Suppressor macrophage treated with lipopolysaccharide for 1 hour (primary cell): ENCODE measurements at regions not wholly inside any gene's neighbourhood (a gene's known extent, or its start where the extent isn't known, plus 50 kb on each side); places are given as distances from the start of the nearest gene placed in this dataset.

Experiments used
- DNase-seq, 3 donors: peaks; one replicate each; pipeline ENCODE4 v3.0.0-alpha.2; 2020 to 2022

DNA sequence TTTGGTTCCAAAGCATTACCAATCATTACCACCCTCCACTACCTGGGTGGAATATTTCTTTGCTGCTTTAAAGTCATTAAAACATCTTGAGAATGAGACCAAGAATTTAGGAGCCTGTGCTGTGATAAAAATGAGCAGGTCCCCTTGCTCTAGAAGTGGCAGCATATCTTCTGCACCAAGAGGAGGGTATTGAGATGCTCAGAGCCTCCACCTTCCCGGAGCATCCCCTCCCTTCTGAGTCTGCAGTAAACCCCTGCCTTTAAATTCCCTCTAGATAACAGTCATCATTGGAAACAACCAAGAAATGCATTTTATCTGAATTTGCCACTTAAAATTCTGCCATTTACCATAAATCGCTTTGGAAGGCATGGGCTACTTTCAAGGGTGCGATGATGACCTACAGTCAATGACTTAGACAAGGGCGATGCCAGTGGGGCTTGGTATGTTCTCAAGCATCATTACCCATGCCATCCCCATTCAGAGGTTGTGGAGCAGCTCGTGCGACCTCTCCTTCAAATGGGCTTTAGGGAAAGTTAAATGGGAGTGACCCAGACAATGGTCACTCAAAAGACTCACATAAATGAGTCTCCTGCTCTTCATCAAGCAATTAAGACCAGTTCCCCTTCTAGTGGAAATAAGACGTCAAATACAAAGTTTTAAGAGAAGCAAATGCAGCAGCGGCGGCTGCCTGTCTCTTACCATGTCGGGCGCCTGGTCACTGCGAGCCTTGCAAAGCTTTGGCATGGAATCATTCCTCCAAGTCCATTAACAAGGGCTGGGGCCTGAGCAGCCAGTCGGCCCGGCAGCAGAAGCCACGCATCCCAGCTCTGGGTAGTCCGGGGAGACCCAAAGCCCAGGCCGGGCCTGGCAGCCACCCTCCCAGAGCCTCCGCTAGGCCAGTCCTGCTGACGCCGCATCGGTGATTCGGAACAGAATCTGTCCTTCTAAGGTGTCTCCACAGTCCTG lies 334.5 kb downstream of the TMEM121 start:
- no peak for DNase-seq

DNA sequence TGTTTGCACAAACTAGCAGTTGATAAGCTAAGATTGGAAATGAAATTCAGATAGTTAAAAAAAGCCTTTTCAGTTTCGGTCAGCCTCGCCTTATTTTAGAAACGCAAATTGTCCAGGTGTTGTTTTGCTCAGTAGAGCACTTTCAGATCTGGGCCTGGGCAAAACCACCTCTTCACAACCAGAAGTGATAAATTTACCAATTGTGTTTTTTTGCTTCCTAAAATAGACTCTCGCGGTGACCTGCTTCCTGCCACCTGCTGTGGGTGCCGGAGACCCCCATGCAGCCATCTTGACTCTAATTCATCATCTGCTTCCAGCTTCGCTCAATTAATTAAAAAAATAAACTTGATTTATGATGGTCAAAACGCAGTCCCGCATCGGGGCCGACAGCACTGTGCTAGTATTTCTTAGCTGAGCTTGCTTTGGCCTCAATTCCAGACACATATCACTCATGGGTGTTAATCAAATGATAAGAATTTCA lies 335.6 kb downstream of the TMEM121 start:
- DNase-seq: no peak

DNA sequence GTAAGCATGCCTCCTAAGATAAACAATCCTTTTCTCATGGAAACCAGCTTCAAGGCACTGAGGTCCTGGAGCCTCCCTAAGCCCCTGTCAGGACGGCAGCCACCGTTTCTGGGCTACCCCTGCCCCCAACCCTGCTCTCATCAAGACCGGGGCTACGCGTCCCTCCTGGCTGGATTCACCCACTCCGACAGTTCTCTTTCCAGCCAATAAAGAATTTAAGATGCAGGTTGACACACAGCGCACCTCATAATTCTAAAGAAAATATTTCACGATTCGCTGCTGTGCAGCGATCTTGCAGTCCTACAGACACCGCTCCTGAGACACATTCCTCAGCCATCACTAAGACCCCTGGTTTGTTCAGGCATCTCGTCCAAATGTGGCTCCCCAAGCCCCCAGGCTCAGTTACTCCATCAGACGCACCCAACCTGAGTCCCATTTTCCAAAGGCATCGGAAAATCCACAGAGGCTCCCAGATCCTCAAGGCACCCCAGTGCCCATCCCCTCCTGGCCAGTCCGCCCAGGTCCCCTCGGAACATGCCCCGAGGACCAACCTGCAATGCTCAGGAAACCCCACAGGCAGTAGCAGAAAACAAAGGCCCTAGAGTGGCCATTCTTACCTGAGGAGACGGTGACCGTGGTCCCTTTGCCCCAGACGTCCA lies 336.3 kb downstream of the TMEM121 start:
- DNase-seq: no peak

DNA sequence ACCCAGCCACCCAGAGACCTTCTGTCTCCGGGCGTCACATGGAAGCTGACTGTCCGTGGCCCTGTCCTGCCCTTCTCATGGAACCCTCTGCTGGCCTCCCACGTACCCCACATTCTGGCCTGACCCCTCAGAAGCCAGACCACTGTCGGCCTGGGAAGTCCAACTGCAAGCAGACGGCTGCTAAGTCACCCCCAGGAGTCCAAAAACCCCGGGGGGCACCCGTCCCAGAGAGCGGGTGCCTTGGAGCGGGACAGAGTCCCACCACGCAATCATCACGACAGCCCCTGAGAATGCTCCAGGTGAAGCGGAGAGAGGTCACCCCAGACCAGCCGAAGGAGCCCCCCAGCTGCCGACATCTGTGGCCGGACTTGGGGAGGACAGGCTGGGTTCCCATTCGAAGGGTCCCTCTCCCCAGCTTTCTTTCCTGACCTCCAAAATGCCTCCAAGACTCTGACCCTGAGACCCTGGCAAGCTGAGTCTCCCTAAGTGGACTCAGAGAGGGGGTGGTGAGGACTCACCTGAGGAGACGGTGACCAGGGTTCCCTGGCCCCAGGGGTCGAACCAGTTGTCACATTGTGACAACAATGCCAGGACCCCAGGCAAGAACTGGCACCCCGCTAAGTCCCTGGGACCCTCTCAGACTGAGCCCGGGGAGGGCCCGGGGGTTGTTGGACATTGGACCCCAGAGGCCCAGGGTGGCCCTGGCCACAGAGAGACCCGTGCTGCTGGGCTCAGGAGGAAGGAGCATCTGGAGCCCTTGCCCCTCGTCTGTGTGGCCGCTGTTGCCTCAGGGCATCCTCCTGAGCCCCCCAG lies 337.1 kb downstream of the TMEM121 start:
- DNase-seq: no peak

DNA sequence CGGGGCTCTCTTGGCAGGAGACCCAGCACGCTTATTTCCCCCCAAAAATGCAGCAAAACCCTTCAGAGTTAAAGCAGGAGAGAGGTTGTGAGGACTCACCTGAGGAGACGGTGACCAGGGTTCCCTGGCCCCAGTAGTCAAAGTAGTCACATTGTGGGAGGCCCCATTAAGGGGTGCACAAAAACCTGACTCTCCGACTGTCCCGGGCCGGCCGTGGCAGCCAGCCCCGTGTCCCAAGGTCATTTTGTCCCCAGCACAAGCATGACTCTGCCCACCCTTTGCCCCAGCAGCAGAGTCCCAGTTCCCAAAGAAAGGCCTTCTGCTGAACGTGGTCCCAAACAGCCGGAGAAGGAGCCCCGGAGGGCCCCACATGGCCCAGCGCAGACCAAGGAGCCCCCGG lies 337.7 kb downstream of the TMEM121 start:
- no peak for DNase-seq

DNA sequence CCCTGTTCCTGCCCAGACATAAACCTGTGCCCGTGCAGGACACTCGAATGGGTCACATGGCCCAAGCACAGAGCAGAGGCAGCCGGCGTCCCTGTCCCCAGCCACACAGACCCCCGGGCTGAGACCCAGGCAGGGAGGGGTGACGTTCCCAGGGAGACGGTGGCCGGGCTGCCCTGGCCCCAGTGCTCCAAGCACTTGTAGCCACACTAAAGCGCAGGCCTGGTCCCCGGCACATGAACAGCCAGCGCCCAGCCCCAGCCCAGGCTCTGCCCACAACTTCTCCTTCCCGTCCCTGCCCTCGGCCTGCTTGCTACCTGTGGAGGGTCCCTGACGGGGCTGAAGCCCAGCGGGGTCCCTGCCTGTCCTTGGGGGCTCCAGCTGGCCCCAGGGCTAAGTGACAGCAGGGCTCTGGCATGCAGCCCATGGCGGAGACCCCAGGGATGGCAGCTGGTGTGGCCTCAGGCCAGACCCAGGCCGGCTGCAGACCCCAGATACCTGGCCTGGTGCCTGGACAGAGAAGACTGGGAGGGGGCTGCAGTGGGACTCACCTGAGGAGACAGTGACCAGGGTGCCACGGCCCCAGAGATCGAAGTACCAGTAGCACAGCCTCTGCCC lies 338.4 kb downstream of the TMEM121 start:
- no peak for DNase-seq

DNA sequence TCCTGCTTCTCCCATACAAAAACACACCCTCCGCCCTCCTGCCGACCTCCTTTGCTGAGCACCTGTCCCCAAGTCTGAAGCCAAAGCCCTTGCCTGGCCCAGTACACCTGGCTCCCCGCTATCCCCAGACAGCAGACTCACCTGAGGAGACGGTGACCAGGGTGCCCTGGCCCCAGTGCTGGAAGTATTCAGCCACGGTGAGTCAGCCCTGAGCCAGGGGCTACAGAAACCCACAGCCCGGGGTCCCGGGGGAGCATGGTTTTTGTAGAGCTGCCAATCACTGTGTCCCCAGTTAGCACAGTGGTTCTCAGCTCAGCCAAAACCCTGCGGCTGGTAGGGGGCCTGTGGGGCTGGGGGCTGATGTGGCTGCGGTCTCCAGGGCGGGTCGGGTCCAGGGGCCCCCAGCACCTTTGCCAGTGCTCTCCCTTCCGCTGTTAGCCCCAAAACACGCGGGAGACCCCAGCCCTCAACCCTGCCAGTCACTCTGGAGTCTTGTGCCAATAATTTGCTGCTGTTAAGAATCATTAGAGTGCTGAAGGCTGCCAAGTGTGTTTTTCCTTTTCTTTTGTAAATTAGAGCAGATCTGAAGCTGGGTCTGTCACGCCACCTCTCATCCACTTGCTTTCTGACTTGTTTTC lies 339.0 kb downstream of the TMEM121 start:
- no peak for DNase-seq

DNA sequence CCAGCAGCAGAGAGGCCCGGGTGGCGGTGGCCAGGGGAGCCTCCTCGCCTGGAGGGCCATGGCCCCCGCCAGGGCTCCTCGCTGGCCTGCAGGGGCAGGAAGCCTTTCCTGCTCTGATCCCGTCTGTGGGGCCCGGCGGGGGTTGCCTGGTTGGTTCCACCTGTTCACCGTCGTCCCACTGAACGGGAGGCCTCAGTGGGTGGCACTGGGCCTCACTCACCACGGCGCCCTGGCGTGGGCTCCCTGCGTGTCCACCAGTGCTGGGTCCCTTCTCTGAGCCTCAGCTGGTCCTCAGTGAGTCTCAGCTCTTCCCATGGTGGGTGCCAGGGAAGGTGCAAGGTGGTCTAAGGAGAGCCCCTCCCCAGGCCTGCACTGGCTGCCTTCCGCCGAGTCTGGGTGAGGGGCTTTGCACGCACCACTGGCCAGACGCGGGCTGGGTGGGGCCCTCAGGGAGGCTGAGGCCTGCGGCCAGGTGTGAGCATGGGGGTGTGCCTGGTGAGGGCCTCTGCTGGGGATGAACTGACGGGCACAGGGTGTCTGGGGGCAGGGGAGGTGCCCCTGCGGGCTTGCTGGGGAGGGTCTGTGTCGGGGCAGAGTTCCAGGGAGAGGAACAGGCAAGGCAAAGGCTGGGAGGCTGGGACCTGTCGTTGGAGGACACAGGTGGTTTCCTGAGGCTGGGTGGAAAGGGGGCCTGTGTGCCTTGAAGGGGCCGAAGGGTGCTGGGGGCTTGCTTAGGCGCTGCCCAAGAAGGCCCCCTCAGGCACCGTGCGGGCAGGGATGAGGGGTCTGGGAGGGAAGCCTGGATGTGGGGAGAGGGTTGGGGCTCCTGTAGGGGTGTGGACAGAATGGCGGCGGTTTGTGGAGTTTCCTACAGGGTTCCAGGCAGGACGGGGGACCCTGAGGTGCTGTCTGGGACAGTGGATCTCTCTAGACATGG lies 339.8 kb downstream of the TMEM121 start:
- no peak for DNase-seq

DNA sequence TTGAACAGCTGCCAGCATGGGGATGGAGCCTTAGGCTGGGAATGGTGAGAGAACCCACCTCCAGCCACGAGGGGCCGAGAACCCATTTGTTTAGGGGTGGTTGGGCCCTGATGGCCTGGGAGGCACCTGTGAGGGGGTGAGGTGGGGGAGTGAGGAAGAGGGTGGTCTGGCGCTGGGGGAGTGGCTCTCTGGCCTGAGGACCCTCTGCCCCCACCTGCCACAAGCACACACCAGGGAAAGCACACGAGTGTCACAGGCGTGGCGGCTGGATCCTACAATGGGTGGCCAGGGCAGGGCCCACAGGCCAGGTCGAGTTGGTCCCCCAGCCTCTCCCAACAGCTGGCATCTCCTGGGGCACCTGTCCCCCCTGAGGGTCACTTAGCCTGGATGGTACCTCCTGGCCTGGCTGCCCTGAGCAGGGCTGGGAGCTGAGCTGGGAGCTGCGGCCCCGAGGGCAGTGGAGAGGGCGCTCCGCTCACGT lies 340.5 kb downstream of the TMEM121 start:
- DNase-seq: no peak

DNA sequence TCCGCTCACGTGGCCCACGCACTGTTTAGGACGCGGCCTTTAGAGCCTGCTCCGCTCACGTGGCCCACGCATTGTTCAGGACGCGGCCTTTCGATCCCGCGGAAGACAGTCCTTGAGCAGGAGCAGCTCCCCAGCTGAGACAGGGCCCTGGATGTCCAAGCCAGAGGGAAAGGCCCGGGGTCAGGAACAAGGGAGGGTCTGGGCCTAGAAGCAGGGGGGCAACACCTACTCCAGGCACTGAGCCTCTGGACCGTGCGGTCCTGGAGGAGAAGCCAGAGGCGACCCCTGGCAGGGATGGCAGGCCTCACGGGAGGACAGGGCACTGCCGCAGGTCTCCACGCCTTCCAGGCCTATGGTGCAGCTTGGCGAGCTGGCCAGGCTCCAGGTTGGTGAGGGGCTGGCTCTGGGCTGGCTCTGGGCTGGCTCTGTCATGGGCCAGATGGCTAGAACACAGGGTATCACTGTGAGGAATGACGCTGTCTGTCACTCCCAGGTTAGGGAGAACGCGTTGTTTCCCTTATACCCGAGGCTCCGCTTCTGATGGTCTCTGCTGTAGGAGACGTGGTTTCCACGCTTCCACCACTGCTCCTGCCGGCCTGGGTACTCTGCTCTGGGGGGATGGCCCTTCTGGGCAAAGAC lies 341.7 kb downstream of the TMEM121 start:
- DNase-seq: no peak

DNA sequence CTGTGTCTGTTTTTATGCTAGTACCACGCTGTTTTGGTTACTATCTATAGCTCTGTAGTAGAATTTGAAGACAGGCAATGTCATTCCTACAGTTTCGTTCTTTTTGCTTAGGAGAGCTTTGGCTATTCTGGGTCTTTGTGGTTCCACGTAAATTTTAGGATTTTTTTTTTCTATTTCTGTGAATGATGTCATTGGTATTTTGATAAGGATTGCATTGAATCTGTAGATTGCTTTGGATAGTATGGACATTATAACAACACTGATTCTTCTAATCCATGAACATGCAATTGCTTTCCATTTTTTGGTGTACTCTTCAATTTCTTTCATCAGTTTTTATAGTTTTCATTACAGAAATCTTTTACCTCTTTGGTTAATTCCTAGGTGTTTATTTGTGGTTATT lies 345.2 kb downstream of the TMEM121 start:
- no peak for DNase-seq

DNA sequence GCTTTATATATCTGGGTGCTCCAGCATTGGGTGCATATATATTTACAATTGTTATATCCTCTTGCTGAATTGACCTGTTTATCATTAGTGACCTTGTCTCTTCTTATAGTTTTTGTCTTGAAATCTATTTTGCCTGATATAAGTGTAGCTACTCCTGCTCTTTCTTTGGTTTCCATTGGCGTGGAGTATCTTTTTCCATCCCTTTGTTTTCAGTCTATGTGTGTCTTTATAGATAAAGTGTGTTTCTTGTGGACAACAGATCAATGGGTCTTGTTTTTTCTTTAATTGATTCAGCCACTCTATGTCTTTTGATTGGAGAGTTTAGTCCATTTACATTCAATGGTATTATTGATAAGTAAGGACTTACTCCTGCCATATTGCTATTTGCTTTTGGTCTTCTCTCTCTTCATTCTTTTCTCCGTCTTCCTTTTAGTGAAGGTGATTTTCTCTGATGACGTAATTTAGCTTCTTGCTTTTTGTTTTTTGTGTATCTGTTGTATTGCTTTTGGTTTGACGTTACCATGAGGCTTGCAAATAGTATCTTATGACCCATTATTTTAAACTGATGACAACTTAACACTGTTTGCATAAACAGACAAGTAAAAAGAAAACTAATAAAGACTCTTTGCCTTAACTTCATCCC lies 347.6 kb downstream of the TMEM121 start:
- DNase-seq: no peak

DNA sequence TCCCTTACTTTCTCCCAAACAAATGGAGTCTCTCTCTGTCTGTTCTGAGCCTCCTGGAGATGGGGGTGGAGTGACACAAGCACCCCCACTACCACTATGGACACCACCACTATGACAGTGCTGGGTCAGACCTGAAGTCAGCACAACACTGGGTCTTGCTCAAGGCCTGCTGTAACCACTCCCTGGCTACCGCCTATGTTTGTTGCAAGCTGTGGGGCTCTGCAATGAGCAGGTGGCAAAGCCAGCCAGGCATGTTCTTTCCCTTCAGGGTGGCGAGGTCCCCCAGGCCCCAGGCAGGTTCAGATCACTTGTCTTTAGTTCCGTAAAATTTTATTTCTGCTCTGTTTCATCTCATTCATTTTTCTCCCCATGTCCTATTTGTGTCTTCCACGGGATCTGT lies 349.8 kb downstream of the TMEM121 start:
- DNase-seq: no peak

DNA sequence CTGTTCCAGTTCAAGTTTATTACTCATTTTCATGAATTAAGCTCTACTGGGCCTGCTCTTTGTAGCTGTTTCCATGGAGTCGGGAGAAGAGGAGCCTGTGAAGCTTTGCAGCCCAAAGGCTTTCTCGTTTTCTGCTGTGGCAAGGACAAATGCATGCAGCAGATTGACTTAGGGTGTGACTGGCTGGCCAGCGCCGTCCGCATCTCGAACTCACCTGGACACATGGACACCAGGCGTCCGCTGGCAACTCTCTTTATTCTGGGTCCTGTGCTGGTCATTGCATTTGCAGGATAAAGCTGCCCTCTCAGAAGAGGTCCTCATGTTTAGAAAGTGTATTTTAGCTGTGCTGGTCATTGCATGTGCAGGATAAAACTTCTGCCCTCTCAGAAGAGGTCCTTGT lies 350.4 kb downstream of the TMEM121 start:
- DNase-seq: no peak

DNA sequence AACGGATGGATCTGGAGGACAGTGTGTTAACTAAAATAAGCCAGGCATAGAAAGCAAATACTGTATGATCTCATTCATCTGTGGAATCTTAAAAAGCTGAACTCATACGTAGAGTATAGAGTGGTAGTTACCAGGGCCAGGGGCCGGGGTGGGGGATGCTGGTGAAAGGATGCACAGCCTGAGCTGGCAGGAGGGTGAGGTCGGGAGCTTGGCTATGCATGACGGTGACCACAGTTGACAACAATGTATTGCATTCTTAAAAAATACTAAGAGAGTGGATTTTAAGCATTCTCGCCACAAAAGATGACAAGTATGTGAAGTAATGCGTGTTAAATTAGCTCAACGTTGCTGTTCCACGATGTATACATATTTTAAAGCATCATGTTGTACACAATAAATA lies 351.3 kb downstream of the TMEM121 start:
- no peak for DNase-seq

DNA sequence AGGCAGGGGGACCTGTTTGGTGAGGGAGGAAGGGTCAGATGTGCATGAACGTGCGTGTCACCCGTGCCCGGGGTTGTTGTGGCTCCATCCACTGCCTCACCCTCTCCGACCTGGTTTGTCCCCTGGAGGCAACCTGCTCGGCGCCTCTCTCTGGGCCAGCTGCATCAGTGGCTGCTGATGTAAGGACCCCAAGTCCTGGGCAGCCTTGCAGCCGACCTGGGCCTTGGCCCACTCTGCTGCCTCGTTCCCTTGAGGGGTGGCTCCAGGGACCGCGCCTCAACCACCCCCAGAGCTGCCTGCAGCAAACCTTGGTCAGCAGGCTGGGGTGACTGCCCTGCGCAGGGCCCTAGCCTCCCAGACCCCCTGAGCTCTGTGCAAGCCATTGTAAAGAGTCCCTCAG lies 351.7 kb downstream of the TMEM121 start:
- DNase-seq: no peak

DNA sequence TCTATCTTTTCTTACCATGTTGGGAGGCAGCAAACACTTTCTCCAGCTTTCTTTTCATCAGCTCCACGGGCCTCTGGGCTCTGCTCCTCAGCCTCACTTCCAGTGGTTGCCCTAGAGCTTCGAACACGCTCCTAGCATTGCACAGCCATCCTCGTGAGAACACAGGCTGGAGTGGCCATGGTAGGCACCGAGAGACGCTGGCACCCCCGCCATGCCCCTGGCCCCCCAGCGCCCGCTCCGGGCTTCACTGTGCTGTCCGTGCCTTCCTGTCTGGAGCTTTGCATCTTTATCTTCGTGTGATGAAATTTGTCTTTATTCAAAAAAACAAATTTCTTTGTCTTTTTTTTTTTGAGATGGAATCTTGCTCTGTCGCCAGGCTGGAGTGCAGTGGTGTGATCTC lies 352.2 kb downstream of the TMEM121 start:
- DNase-seq: no peak

DNA sequence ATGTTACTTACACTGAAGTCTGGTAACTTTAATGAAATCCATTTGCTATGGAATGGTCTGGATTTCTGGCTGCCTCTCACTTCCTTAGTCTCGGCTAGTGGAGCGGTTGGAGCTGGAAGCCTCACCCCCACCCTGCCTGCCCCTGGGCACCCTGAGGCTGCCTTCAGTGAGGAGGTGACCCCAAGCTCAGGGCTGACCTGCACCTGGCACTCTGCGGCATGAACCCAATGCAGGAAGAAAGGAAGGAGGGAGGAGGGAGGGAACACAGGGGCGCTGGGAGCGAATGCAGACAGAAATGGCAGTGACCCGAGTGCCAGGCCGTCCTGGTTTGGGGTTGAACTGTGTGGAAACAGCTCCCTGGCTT lies 353.1 kb downstream of the TMEM121 start:
- DNase-seq: no peak

DNA sequence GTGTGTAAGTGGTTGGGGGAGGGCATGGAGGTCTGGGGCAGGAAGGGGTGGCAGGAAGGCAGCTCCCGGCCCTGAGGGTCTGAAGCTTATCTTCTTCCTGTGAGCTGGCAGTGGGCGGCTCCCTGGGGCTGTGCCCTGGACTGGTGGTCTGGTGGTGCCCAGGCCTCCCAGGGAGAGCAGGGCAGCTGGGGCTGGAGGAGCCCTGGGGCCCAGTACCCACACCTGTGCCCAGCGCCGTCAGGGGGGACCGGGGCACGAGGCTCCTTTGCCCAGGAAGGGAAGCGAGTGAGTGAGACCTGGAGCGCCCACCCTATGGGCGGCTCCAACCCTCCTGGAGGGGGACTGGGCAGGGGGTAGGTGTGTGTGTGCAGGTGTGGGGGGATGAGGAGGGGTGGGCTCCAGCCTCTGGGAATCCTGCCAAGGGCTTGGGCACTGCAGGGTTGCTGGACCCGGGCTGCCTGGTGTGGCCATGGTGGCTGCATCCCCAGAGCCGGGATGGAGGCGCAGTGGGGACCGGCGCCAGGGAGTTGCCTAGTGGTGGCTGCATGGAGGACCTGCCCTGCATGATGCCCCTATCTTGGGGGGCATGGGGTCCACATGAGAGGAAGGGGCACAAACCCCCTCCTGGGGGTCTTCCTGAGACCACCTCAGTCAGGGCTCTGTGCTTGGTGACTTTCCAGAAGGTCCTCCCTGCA lies 353.6 kb downstream of the TMEM121 start:
- DNase-seq: no peak
